ENCODE measurements at regions not wholly inside any gene's neighbourhood (a gene's known extent, or its start where the extent isn't known, plus 50 kb on each side); places are given as distances from the start of the nearest gene placed in this dataset.

DNA sequence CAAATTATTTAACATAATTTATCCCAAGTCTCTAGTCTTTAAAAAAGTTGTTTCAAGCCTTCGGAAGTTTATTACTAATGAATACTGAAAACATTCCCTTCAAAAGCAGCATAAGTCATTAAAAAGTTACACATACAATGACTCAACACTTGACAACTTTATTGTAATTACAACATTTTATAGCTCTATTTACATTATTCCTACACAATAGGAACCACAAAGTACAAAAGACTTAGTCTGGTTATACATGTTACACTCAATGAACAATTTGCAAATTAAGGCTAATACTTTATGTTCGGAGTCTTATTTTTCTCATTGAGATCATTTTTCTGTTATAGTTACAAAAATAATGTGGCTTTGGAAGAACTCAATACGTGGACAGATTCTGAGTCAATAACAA is 114.4 kb upstream of the POF1B start:
- TF ChIP-seq, protein P1, sequence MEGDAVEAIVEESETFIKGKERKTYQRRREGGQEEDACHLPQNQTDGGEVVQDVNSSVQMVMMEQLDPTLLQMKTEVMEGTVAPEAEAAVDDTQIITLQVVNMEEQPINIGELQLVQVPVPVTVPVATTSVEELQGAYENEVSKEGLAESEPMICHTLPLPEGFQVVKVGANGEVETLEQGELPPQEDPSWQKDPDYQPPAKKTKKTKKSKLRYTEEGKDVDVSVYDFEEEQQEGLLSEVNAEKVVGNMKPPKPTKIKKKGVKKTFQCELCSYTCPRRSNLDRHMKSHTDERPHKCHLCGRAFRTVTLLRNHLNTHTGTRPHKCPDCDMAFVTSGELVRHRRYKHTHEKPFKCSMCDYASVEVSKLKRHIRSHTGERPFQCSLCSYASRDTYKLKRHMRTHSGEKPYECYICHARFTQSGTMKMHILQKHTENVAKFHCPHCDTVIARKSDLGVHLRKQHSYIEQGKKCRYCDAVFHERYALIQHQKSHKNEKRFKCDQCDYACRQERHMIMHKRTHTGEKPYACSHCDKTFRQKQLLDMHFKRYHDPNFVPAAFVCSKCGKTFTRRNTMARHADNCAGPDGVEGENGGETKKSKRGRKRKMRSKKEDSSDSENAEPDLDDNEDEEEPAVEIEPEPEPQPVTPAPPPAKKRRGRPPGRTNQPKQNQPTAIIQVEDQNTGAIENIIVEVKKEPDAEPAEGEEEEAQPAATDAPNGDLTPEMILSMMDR (conservative IDR thresholded peaks at IDR 0.05; ENCODE audit: low read length): no peak
- TF ChIP-seq EZH2phosphoT487 (IDR thresholded peaks at IDR 0.05; ENCODE audit: borderline replicate concordance): no peak
